ENCODE measurements at regions not wholly inside any gene's neighbourhood (a gene's known extent, or its start where the extent isn't known, plus 50 kb on each side); places are given as distances from the start of the nearest gene placed in this dataset.

- TF ChIP-seq RAD21 (IDR thresholded peaks at IDR 0.05) (no peak), YY1 (IDR thresholded peaks at IDR 0.05) (no peak), EGR1 (IDR thresholded peaks at IDR 0.05; ENCODE audit: low read depth in 2 of 2) (no peak), JUND (IDR thresholded peaks at IDR 0.05) (no peak), TAF1 (conservative IDR thresholded peaks at IDR 0.05) (no peak), GABPA (IDR thresholded peaks at IDR 0.05 in 1 of 2, conservative IDR thresholded peaks at IDR 0.05 in 1 of 2) (no peak), SP1 (IDR thresholded peaks at IDR 0.05) (no peak), NR2F2 (IDR thresholded peaks at IDR 0.05) (no peak), ATF3 (IDR thresholded peaks at IDR 0.05) (no peak), RXRA (IDR thresholded peaks at IDR 0.05) (no peak)
- TF ChIP-seq, protein P1, sequence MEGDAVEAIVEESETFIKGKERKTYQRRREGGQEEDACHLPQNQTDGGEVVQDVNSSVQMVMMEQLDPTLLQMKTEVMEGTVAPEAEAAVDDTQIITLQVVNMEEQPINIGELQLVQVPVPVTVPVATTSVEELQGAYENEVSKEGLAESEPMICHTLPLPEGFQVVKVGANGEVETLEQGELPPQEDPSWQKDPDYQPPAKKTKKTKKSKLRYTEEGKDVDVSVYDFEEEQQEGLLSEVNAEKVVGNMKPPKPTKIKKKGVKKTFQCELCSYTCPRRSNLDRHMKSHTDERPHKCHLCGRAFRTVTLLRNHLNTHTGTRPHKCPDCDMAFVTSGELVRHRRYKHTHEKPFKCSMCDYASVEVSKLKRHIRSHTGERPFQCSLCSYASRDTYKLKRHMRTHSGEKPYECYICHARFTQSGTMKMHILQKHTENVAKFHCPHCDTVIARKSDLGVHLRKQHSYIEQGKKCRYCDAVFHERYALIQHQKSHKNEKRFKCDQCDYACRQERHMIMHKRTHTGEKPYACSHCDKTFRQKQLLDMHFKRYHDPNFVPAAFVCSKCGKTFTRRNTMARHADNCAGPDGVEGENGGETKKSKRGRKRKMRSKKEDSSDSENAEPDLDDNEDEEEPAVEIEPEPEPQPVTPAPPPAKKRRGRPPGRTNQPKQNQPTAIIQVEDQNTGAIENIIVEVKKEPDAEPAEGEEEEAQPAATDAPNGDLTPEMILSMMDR (IDR thresholded peaks at IDR 0.05; ENCODE audit: low read depth, low read length, missing input control), result no peak
- TF ChIP-seq, protein P2, sequence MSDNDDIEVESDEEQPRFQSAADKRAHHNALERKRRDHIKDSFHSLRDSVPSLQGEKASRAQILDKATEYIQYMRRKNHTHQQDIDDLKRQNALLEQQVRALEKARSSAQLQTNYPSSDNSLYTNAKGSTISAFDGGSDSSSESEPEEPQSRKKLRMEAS (IDR thresholded peaks at IDR 0.05), result no peak
- TF ChIP-seq, protein P3, sequence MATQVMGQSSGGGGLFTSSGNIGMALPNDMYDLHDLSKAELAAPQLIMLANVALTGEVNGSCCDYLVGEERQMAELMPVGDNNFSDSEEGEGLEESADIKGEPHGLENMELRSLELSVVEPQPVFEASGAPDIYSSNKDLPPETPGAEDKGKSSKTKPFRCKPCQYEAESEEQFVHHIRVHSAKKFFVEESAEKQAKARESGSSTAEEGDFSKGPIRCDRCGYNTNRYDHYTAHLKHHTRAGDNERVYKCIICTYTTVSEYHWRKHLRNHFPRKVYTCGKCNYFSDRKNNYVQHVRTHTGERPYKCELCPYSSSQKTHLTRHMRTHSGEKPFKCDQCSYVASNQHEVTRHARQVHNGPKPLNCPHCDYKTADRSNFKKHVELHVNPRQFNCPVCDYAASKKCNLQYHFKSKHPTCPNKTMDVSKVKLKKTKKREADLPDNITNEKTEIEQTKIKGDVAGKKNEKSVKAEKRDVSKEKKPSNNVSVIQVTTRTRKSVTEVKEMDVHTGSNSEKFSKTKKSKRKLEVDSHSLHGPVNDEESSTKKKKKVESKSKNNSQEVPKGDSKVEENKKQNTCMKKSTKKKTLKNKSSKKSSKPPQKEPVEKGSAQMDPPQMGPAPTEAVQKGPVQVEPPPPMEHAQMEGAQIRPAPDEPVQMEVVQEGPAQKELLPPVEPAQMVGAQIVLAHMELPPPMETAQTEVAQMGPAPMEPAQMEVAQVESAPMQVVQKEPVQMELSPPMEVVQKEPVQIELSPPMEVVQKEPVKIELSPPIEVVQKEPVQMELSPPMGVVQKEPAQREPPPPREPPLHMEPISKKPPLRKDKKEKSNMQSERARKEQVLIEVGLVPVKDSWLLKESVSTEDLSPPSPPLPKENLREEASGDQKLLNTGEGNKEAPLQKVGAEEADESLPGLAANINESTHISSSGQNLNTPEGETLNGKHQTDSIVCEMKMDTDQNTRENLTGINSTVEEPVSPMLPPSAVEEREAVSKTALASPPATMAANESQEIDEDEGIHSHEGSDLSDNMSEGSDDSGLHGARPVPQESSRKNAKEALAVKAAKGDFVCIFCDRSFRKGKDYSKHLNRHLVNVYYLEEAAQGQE (IDR thresholded peaks at IDR 0.05), result no peak
Observed at GRCh38 chr11:27214713-27215112, 148.3 kb downstream of the CCDC34 start.
